ENCODE measurements at regions not wholly inside any gene's neighbourhood (a gene's known extent, or its start where the extent isn't known, plus 50 kb on each side); places are given as distances from the start of the nearest gene placed in this dataset.

DNA sequence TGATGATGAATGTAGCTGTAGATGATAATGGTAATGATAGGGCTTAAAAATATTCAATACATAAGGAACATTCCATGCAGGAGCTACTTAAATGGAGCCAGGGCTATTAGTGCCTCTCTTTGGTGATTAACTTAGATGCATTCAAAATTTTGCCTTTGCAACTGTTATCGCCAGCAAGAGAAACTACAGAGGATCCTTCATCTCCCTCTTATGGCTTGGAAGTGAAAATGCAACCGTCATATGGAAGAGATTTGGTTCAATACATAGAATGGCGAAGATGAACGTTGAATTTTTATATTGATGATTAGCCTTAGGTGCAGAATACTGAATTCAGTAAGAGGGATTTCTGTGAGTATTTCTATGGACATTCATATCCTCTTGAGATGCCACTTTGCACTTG lies 134.5 kb upstream of the NLGN4X start:
- TF ChIP-seq, protein P1, sequence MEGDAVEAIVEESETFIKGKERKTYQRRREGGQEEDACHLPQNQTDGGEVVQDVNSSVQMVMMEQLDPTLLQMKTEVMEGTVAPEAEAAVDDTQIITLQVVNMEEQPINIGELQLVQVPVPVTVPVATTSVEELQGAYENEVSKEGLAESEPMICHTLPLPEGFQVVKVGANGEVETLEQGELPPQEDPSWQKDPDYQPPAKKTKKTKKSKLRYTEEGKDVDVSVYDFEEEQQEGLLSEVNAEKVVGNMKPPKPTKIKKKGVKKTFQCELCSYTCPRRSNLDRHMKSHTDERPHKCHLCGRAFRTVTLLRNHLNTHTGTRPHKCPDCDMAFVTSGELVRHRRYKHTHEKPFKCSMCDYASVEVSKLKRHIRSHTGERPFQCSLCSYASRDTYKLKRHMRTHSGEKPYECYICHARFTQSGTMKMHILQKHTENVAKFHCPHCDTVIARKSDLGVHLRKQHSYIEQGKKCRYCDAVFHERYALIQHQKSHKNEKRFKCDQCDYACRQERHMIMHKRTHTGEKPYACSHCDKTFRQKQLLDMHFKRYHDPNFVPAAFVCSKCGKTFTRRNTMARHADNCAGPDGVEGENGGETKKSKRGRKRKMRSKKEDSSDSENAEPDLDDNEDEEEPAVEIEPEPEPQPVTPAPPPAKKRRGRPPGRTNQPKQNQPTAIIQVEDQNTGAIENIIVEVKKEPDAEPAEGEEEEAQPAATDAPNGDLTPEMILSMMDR (IDR thresholded peaks at IDR 0.05) = no peak
- TF ChIP-seq POLR2AphosphoS5 (IDR thresholded peaks at IDR 0.05; ENCODE audit: insufficient read depth in 1 of 2, low read depth in 1 of 2) = no peak

Data from vagina (tissue), 2 donors.